K562 (cell line): ENCODE measurements at regions not wholly inside any gene's neighbourhood (a gene's known extent, or its start where the extent isn't known, plus 50 kb on each side); places are given as distances from the start of the nearest gene placed in this dataset.

ENCODE experiments used
- ATAC-seq: fragments of 200-7000 bp; cut with Tn5 transposase; 3 replicates; pipeline ENCODE4 v1.9.1; 2020; ENCODE audit warnings: moderate library complexity
- BruUV-seq: library from RNA; stranded (reverse); fragments of 400-500 nt; replicated peaks from 2 replicates; lab custom pipeline; 2021; lab: Mats Ljungman, UMichigan
- CTCF ChIA-PET: fragments of 300-600 bp; formaldehyde crosslinking; extraction: SDS; loops from one replicate; lab custom pipeline; 2021; ENCODE audit warnings: low intra/inter-chr PET ratio; lab: Yijun Ruan, JAX
- POLR2A ChIA-PET: fragments of 300-600, 350-650 bp; sonication (Branson Sonifier 250); formaldehyde crosslinking; extraction: SDS; loops from one replicate; lab custom pipeline; 2021; ENCODE audit warnings: antibody characterized with exemption, inconsistent platforms; lab: Yijun Ruan, JAX
- DNase-seq, 4 experiments: peaks; one replicate each; pipeline versions ENCODE4 v3.0.0 to v3.0.0-alpha.2; 2011 to 2018; ENCODE audit warnings: low spot score in 3 of 4, mixed read lengths in 3 of 4; ENCODE audit errors: extremely low read depth in 1 of 4
- FAIRE-seq: peaks from 2 replicates; lab custom pipeline; 2011; peaks lifted over from hg19 to GRCh38; lab: Jason Lieb, UNC
- H2AFZ ChIP-seq: 2 replicates; pipeline ENCODE4 v1.6.0; 2011; ENCODE audit warnings: low read depth, low read length, control low read depth, inconsistent platforms
- H3K27ac ChIP-seq: fragments of 200-600 bp; 3 replicates; pipeline ENCODE4 v1.8.0; 2011; ENCODE audit warnings: low read depth, mild to moderate bottlenecking, control low read depth, inconsistent platforms, low read length, moderate library complexity, mixed read lengths; ENCODE audit errors: extremely low read depth
- H3K27me3 ChIP-seq, 2 experiments: fragments of 300-600 bp in 1 of 2; 2 replicates in 1 of 2; 3 replicates in 1 of 2; pipeline versions ENCODE4 v1.6.0 to v1.8.0; 2011; ENCODE audit warnings: inconsistent platforms in 2 of 2, low read length in 2 of 2, mild to moderate bottlenecking in 1 of 2, mixed read lengths in 1 of 2, moderate library complexity in 1 of 2; ENCODE audit not compliant: control insufficient read depth in 2 of 2, insufficient read depth in 2 of 2
- H3K36me3 ChIP-seq: fragments of 300-600 bp; 3 replicates; pipeline ENCODE4 v1.8.0; 2011; ENCODE audit warnings: mild to moderate bottlenecking, low read length, inconsistent platforms; ENCODE audit not compliant: control insufficient read depth, insufficient read depth
- H3K4me1 ChIP-seq, 2 experiments: fragments of 200-600 bp in 1 of 2; replicated peaks in 1 of 2; 2 replicates in 1 of 2; 3 replicates in 1 of 2; pipeline versions ENCODE4 v1.5.1 to v1.8.0; 2011; ENCODE audit warnings: inconsistent platforms in 2 of 2, low read length in 2 of 2, mild to moderate bottlenecking in 1 of 2, mixed read lengths in 1 of 2, moderate library complexity in 1 of 2; ENCODE audit not compliant: control insufficient read depth in 2 of 2, insufficient read depth in 2 of 2
- H3K4me2 ChIP-seq: 2 replicates; pipeline ENCODE4 v1.6.1; 2011; ENCODE audit warnings: low read length, control low read depth, inconsistent platforms, mixed read lengths; ENCODE audit not compliant: insufficient read depth
- H3K4me3 ChIP-seq: fragments of 200-600 bp; sonication (generic), shearing (Covaris generic); 2 replicates; pipeline ENCODE4 v1.5.1; 2016; ENCODE audit warnings: control low read depth, inconsistent platforms
- H3K79me2 ChIP-seq: fragments of 200-600 bp; 3 replicates; pipeline ENCODE4 v1.8.0; 2011; ENCODE audit warnings: low read length, inconsistent platforms; ENCODE audit not compliant: control insufficient read depth, insufficient read depth
- H3K9ac ChIP-seq, 2 experiments: 2 replicates each; pipeline versions ENCODE4 v1.6.0 to v1.6.1; 2011; ENCODE audit warnings: low read depth in 2 of 2, low read length in 2 of 2, control low read depth in 1 of 2, inconsistent platforms in 1 of 2, mild to moderate bottlenecking in 1 of 2, mixed read lengths in 1 of 2; ENCODE audit not compliant: insufficient read depth in 1 of 2
- H3K9me1 ChIP-seq: one replicate; pipeline ENCODE4 v1.6.0; 2011; ENCODE audit warnings: inconsistent platforms, mild to moderate bottlenecking, low read length, moderate library complexity; ENCODE audit not compliant: control insufficient read depth, insufficient read depth
- H3K9me3 ChIP-seq: replicated peaks from 2 replicates; pipeline ENCODE4 v1.5.1; 2011; ENCODE audit warnings: low read depth, low read length, inconsistent platforms; ENCODE audit not compliant: control insufficient read depth, insufficient read depth
- H4K20me1 ChIP-seq: replicated peaks from 2 replicates; pipeline ENCODE4 v1.6.1; 2011; ENCODE audit warnings: low read length, inconsistent platforms, mixed read lengths; ENCODE audit not compliant: control insufficient read depth, insufficient read depth
- CSDE1 ChIP-seq, 2 experiments: fragments of 450-650 bp; IDR thresholded peaks; 2 replicates each; pipeline ENCODE4 v1.6.1; 2016; ENCODE audit warnings: mild to moderate bottlenecking in 1 of 2
- ELK1 ChIP-seq: sonication (generic); formaldehyde crosslinking; IDR thresholded peaks from 2 replicates; pipeline ENCODE4 v1.8.1; 2022; ENCODE audit warnings: missing genetic modification reagents
- GTF2F1 ChIP-seq: IDR thresholded peaks from 2 replicates; pipeline ENCODE4 v1.6.1; 2011; ENCODE audit warnings: low read depth, low read length, improper control_type of control experiment
- HIVEP1 ChIP-seq: fragments of 250-450 bp; sonication (Bioruptor Pico); IDR thresholded peaks from 2 replicates; pipeline ENCODE4 v1.4.0; 2020; ENCODE audit warnings: mild to moderate bottlenecking
- MAX ChIP-seq: sonication (generic); formaldehyde crosslinking; IDR thresholded peaks from 2 replicates; pipeline ENCODE4 v1.9.0; 2022; ENCODE audit warnings: mild to moderate bottlenecking, missing genetic modification reagents
- NUFIP1 ChIP-seq: fragments of 450-650 bp; IDR thresholded peaks from 2 replicates; pipeline ENCODE4 v1.6.1; 2018; ENCODE audit not compliant: partially characterized antibody
- SP2 ChIP-seq: IDR thresholded peaks from 2 replicates; pipeline ENCODE4 v1.6.1; 2011; ENCODE audit warnings: mild to moderate bottlenecking, low read depth, low read length, moderate library complexity; ENCODE audit not compliant: poor library complexity, severe bottlenecking; ENCODE audit errors: extremely low read depth
- ZNF707 ChIP-seq: fragments of 250-450 bp; sonication (Bioruptor Pico); conservative IDR thresholded peaks from 2 replicates; pipeline ENCODE4 v1.8.0; 2022; ENCODE audit warnings: inconsistent platforms, mild to moderate bottlenecking, moderate library complexity
- WGBS: fragments of 100-300 bp; shearing (Covaris generic); methylation state at CpG from one replicate; pipeline ENCODE4 v1.1.6; 2016; ENCODE audit warnings: low coverage, mixed read lengths; ENCODE audit not compliant: insufficient coverage; ENCODE audit errors: missing lambda C conversion rate; 5-methylcytosine and 5-hydroxymethylcytosine counted together
- in situ Hi-C: fragments of 300-500 bp; cut with MboI; formaldehyde crosslinking; loops from 4 replicates; pipeline ENCODE4 v1.15.0; 2018; ENCODE audit warnings: inconsistent platforms, mixed read lengths
- intact Hi-C: fragments of 100-400 bp; cut with micrococcal nuclease; formaldehyde crosslinking; loops from 2 replicates; pipeline ENCODE4 v1.14.2; 2022

- in situ Hi-C loops = no loop called here
- BruUV-seq = no TSS peak
- no peak for FAIRE-seq
These were observed 53.8 kb upstream of the SLC66A3 start for GRCh38 chr2:11101430-11101829.

More at GRCh38 chr2:11101430-11101829, 53.8 kb upstream of the SLC66A3 start:
- CTCF ChIA-PET = no interaction called here
- Histone ChIP-seq H3K4me3 (no peak overlapping the region), H4K20me1 (no peaks in the 10 kb centered on the region), H3K9me3 (no peaks in the 10 kb centered on the region)
- TF ChIP-seq SP2 = no peak
- no peak for TF ChIP-seq ZNF707 (CRISPR knock-in tag)
- no peak for TF ChIP-seq ELK1 (CRISPR knock-in tag)
- no peak for TF ChIP-seq NUFIP1
- no peak for TF ChIP-seq GTF2F1
- no peak for TF ChIP-seq CSDE1 (IDR thresholded peaks at IDR 0.05)
- TF ChIP-seq MAX = no peak
- no peak for TF ChIP-seq HIVEP1 (CRISPR knock-in tag)
- TF ChIP-seq, all 486 proteins: peak for 0
- Histone ChIP-seq H3K4me2 (no peak overlapping the region), H3K36me3 (no peaks in the 10 kb centered on the region), H3K27me3 (peaks cover 34 to 63% of the 10 kb centered on the region in 2 experiments), H2AFZ (no peak overlapping the region), H3K79me2 (no peaks in the 10 kb centered on the region), H3K27ac (no peak overlapping the region), H3K4me1 (peaks cover 0 to 6% of the 10 kb centered on the region in 2 experiments; a peak in 1 of 5 replicates), H3K9ac (no peak overlapping the region), H3K9me1 (no peaks in the 10 kb centered on the region)
- DNase-seq (no peak), ATAC-seq (no peak)
- 0% methylated on average over 4 of the region's 4 CpGs for WGBS
- intact Hi-C loops = no loop called here
- POLR2A ChIA-PET = no interaction called here
